H1 (cell line): ENCODE measurements at regions not wholly inside any gene's neighbourhood (a gene's known extent, or its start where the extent isn't known, plus 50 kb on each side); places are given as distances from the start of the nearest gene placed in this dataset.

Source experiments
- CTCF ChIA-PET: fragments of 300-600 bp; sonication (Branson Sonifier 250); formaldehyde crosslinking; loops from one replicate; lab custom pipeline; 2021; ENCODE audit not compliant: partially characterized antibody; lab: Charles Lee
- POLR2A ChIA-PET: fragments of 300-600 bp; sonication (Branson Sonifier 250); formaldehyde crosslinking; loops from one replicate; lab custom pipeline; 2021; ENCODE audit warnings: inconsistent platforms; ENCODE audit not compliant: partially characterized antibody; lab: Charles Lee
- DNase-seq, 2 experiments: peaks; one replicate each; pipeline versions ENCODE4 v3.0.0 to v3.0.0-alpha.2; 2010 to 2022; ENCODE audit warnings: low spot score in 2 of 2, low read depth in 1 of 2, mixed read lengths in 1 of 2
- FAIRE-seq: peaks from 2 replicates; lab custom pipeline; 2011; peaks lifted over from hg19 to GRCh38; lab: Jason Lieb, UNC
- H2AFZ ChIP-seq: 2 replicates; pipeline ENCODE4 v1.8.1; 2012; ENCODE audit warnings: low read length, inconsistent platforms
- H2AK5ac ChIP-seq: 2 replicates; pipeline ENCODE4 v1.6.1; 2013; ENCODE audit warnings: low read depth, low read length
- H2BK120ac ChIP-seq: replicated peaks from 2 replicates; pipeline ENCODE3; 2013; ENCODE audit warnings: low read depth, low read length, inconsistent platforms
- H2BK12ac ChIP-seq: 2 replicates; pipeline ENCODE4 v1.6.1; 2013; ENCODE audit warnings: low read depth, low read length
- H2BK15ac ChIP-seq: 2 replicates; pipeline ENCODE4 v1.6.1; 2013; ENCODE audit warnings: low read length
- H2BK20ac ChIP-seq: 2 replicates; pipeline ENCODE4 v1.6.1; 2013; ENCODE audit warnings: low read length
- H2BK5ac ChIP-seq: 2 replicates; pipeline ENCODE4 v1.6.1; 2013; ENCODE audit warnings: low read depth, low read length
- H3K14ac ChIP-seq: 2 replicates; pipeline ENCODE4 v1.6.1; 2013; ENCODE audit warnings: inconsistent platforms; ENCODE audit not compliant: insufficient read length
- H3K18ac ChIP-seq: 2 replicates; pipeline ENCODE4 v1.6.1; 2013; ENCODE audit warnings: low read length; ENCODE audit errors: extremely low read depth
- H3K23ac ChIP-seq: 2 replicates; pipeline ENCODE4 v1.6.1; 2013; ENCODE audit warnings: inconsistent platforms; ENCODE audit not compliant: insufficient read length
- H3K23me2 ChIP-seq: 2 replicates; pipeline ENCODE4 v1.6.1; 2013; ENCODE audit warnings: low read depth, low read length
- H3K27ac ChIP-seq: 2 replicates; pipeline ENCODE4 v1.6.1; 2011; ENCODE audit warnings: low read depth, low read length, inconsistent platforms
- H3K27me3 ChIP-seq, 4 experiments: replicated peaks in 1 of 4; 1 replicate in 1 of 4; 2 replicates in 3 of 4; pipeline versions ENCODE4 v1.6.1 to v1.8.1; 2011 to 2013; ENCODE audit warnings: low read length in 3 of 4, mild to moderate bottlenecking in 3 of 4, inconsistent platforms in 2 of 4, mixed read lengths in 2 of 4, moderate library complexity in 1 of 4; ENCODE audit not compliant: control insufficient read depth in 3 of 4, insufficient read depth in 3 of 4; ENCODE audit errors: extremely low read depth in 1 of 4
- H3K36me3 ChIP-seq, 4 experiments: 2 replicates each; pipeline versions ENCODE4 v1.6.1 to v1.8.1; 2011 to 2013; ENCODE audit warnings: mild to moderate bottlenecking in 4 of 4, low read length in 3 of 4, moderate library complexity in 2 of 4, control low read depth in 1 of 4, inconsistent platforms in 1 of 4; ENCODE audit not compliant: insufficient read depth in 4 of 4, control insufficient read depth in 2 of 4
- H3K4ac ChIP-seq: replicated peaks from 2 replicates; pipeline ENCODE3; 2013; ENCODE audit warnings: low read length, low read depth, mixed read lengths, inconsistent platforms; ENCODE audit not compliant: insufficient read length
- H3K4me1 ChIP-seq, 4 experiments: replicated peaks in 1 of 4; 1 replicate in 1 of 4; 2 replicates in 3 of 4; pipeline versions ENCODE4 v1.6.1 to v1.8.1; 2011 to 2013; ENCODE audit warnings: low read length in 3 of 4, inconsistent platforms in 2 of 4, mixed read lengths in 1 of 4; ENCODE audit not compliant: insufficient read depth in 4 of 4, control insufficient read depth in 3 of 4
- H3K4me2 ChIP-seq, 2 experiments: 2 replicates each; pipeline versions ENCODE4 v1.6.1 to v1.8.1; 2011 to 2013; ENCODE audit warnings: low read depth in 2 of 2, low read length in 2 of 2, control low read depth in 1 of 2, inconsistent platforms in 1 of 2, mild to moderate bottlenecking in 1 of 2; ENCODE audit not compliant: insufficient read depth in 1 of 2
- H3K4me3 ChIP-seq, 4 experiments: fragments of 200-600, 300-600 bp in 1 of 4; sonication (generic), shearing (Covaris generic), sonication (Bioruptor Twin) in 1 of 4; 2 replicates each; pipeline versions ENCODE4 v1.5.1 to v1.8.1; 2011 to 2016; ENCODE audit warnings: low read length in 4 of 4, low read depth in 3 of 4, control low read depth in 2 of 4, inconsistent platforms in 2 of 4, mild to moderate bottlenecking in 2 of 4, mixed read lengths in 1 of 4, moderate library complexity in 1 of 4; ENCODE audit not compliant: insufficient read depth in 2 of 4; ENCODE audit errors: extremely low read depth in 1 of 4
- H3K56ac ChIP-seq: replicated peaks from 2 replicates; pipeline ENCODE3; 2013; ENCODE audit warnings: low read depth, mild to moderate bottlenecking, mixed read lengths, low read length, inconsistent platforms; ENCODE audit not compliant: insufficient read length
- H3K79me1 ChIP-seq: 2 replicates; pipeline ENCODE4 v1.6.1; 2013; ENCODE audit warnings: low read depth, low read length, control low read depth
- H3K79me2 ChIP-seq, 2 experiments: 2 replicates each; pipeline versions ENCODE4 v1.6.1 to v1.8.1; 2012 to 2013; ENCODE audit warnings: low read length in 2 of 2, mild to moderate bottlenecking in 2 of 2, inconsistent platforms in 1 of 2; ENCODE audit not compliant: insufficient read depth in 2 of 2, control insufficient read depth in 1 of 2
- H3K9ac ChIP-seq, 4 experiments: replicated peaks in 1 of 4; 1 replicate in 1 of 4; 2 replicates in 3 of 4; pipeline versions ENCODE4 v1.6.1 to v1.8.1; 2011 to 2013; ENCODE audit warnings: low read depth in 3 of 4, low read length in 3 of 4, control low read depth in 2 of 4, mild to moderate bottlenecking in 2 of 4, moderate library complexity in 2 of 4, inconsistent platforms in 1 of 4; ENCODE audit errors: extremely low read depth in 1 of 4
- H3K9me3 ChIP-seq, 2 experiments: 2 replicates each; pipeline versions ENCODE4 v1.6.1 to v1.8.1; 2012 to 2013; ENCODE audit warnings: mild to moderate bottlenecking in 2 of 2, moderate library complexity in 2 of 2, control low read depth in 1 of 2, inconsistent platforms in 1 of 2, low read depth in 1 of 2, low read length in 1 of 2, mixed read lengths in 1 of 2; ENCODE audit not compliant: insufficient read depth in 2 of 2
- H4K20me1 ChIP-seq, 2 experiments: replicated peaks in 1 of 2; 2 replicates each; pipeline versions ENCODE3 to v1.8.1; 2011 to 2013; ENCODE audit warnings: inconsistent platforms in 2 of 2, low read length in 2 of 2, mild to moderate bottlenecking in 1 of 2; ENCODE audit not compliant: insufficient read depth in 2 of 2, control insufficient read depth in 1 of 2
- H4K5ac ChIP-seq: 2 replicates; pipeline ENCODE4 v1.6.1; 2013; ENCODE audit warnings: low read length, low read depth, mixed read lengths, inconsistent platforms; ENCODE audit not compliant: insufficient read length
- H4K8ac ChIP-seq: 2 replicates; pipeline ENCODE4 v1.8.0; 2013; ENCODE audit warnings: mild to moderate bottlenecking, moderate library complexity, low read length, inconsistent platforms; ENCODE audit not compliant: insufficient read depth; ENCODE audit errors: extremely low read depth
- H4K91ac ChIP-seq: replicated peaks from 2 replicates; pipeline ENCODE3; 2013; ENCODE audit warnings: low read length, mixed read lengths, inconsistent platforms; ENCODE audit not compliant: insufficient read length
- CBX5 ChIP-seq: fragments of 300-800, 300-1000 bp; sonication (generic); IDR thresholded peaks from 2 replicates; pipeline ENCODE4 v1.7.1; 2016; ENCODE audit warnings: antibody characterized with exemption, low read length, low read depth
- MAFK ChIP-seq: IDR thresholded peaks from 2 replicates; pipeline ENCODE4 v1.6.1; 2012; ENCODE audit warnings: low read depth, mild to moderate bottlenecking, improper control_type of control experiment, low read length

- Histone ChIP-seq H3K4me1 (peaks cover 0 to 3% (median 0%) of the 10 kb centered on the region in 4 experiments; a peak in 1 of 7 replicates), H2BK20ac (no peak overlapping the region), H3K14ac (no peak overlapping the region), H3K27me3 (no peaks in the 10 kb centered on the region), H3K18ac (no peak overlapping the region), H3K23me2 (no peaks in the 10 kb centered on the region), H4K8ac (no peak overlapping the region), H2BK120ac (no peak overlapping the region), H3K56ac (no peak overlapping the region), H3K9ac (no peak overlapping the region), H2AK5ac (no peak overlapping the region), H3K4ac (no peak overlapping the region), H4K5ac (no peak overlapping the region), H2BK12ac (no peak overlapping the region), H3K79me1 (no peaks in the 10 kb centered on the region), H3K23ac (no peak overlapping the region), H4K20me1 (no peaks in the 10 kb centered on the region), H2BK15ac (no peak overlapping the region), H2AFZ (no peak overlapping the region), H3K4me3 (no peak overlapping the region), H3K4me2 (no peak overlapping the region), H3K9me3 (peaks cover 3 to 5% of the 10 kb centered on the region in 2 experiments; a peak in 2 of 4 replicates), H2BK5ac (no peak overlapping the region), H3K36me3 (0 out of 8 replicates have a peak, but pooled peaks cover 0 to 3% (median 0%) of the 10 kb centered on the region in 4 experiments), H3K79me2 (no peaks in the 10 kb centered on the region), H4K91ac (no peak overlapping the region), H3K27ac (no peak overlapping the region)
- no peak for FAIRE-seq
- CTCF ChIA-PET = no interaction called here
- no peak for DNase-seq
- TF ChIP-seq CBX5 = no peak
- TF ChIP-seq MAFK = peak; percentile 96
- POLR2A ChIA-PET = no interaction called here
Observed at GRCh38 chr4:130127297-130127696, 1031.3 kb downstream of the C4orf33 start.
